ENCODE measurements at regions not wholly inside any gene's neighbourhood (a gene's known extent, or its start where the extent isn't known, plus 50 kb on each side); places are given as distances from the start of the nearest gene placed in this dataset.

DNA sequence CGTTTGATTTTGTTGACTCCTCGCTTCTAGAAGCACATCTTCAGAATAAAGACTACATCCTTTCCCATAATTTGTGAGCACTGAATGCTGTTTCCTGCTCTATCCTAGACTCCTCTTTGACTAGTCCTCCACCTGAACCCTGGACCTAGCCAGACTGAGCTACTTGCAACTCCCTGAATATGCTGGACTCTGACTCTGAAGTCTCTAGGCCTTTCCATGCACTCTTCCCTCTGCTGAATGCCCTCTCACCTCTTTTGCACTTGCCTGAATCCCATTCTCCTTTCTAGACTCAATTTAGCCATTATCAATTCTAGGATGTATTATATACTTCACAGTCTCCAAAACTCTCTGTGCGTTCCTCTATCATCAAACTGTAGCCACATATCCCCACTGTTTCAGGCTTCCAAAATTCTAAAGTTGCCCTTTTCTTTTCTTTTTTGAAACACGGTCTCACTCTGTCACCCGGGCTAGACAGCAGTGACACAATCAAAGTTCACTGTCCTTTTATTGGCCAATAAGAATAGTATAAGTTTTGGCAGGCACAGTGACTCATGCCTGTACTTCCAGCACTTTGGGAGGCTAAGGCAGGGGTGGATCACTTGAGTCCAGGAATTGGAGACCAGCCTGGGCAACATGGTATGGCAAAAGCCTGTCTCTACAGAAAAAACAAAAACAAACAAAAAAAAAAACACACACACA is 127.0 kb downstream of the LTN1 start:
- H3K27me3 ChIP-seq (ENCODE audit: control insufficient read depth, insufficient read depth, low read length), result no peaks in the 10 kb centered on the region
- DNase-seq (ENCODE audit: low read depth) (no peak), FAIRE-seq (no peak)
- H3K4me3 ChIP-seq (ENCODE audit: low read depth, low read length), result no peak overlapping the region
- TF ChIP-seq, protein P1, sequence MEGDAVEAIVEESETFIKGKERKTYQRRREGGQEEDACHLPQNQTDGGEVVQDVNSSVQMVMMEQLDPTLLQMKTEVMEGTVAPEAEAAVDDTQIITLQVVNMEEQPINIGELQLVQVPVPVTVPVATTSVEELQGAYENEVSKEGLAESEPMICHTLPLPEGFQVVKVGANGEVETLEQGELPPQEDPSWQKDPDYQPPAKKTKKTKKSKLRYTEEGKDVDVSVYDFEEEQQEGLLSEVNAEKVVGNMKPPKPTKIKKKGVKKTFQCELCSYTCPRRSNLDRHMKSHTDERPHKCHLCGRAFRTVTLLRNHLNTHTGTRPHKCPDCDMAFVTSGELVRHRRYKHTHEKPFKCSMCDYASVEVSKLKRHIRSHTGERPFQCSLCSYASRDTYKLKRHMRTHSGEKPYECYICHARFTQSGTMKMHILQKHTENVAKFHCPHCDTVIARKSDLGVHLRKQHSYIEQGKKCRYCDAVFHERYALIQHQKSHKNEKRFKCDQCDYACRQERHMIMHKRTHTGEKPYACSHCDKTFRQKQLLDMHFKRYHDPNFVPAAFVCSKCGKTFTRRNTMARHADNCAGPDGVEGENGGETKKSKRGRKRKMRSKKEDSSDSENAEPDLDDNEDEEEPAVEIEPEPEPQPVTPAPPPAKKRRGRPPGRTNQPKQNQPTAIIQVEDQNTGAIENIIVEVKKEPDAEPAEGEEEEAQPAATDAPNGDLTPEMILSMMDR (IDR thresholded peaks at IDR 0.05; ENCODE audit: insufficient read depth, low read length, severe bottlenecking), result no peak
- no peaks in the 10 kb centered on the region for H3K36me3 ChIP-seq (ENCODE audit: control insufficient read depth, insufficient read depth, low read length)

DNA sequence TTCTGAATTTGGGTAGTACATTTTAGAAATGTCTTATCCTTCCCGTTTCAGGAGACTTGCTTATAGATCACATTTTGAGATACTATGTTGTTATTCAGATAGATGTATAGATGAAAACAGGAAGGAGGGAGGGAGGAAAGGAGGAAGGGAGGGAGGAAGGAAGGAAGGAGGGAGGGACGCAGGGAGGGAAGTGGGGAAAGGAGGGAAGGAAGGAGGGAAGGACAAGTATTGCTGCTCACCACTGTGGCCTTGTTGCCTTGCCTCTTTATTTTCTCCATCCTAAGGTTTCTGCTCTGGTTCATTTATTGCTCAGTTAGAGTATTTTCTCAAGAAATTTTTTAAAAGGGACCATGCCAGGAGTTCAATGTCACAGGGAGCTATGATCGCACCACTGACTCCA is 134.3 kb downstream of the LTN1 start:
- no peaks in the 10 kb centered on the region for H3K36me3 ChIP-seq (ENCODE audit: control insufficient read depth, insufficient read depth, low read length)
- no peak for DNase-seq (ENCODE audit: low read depth)
- no peak overlapping the region for H3K4me3 ChIP-seq (ENCODE audit: low read depth, low read length)
- no peak for FAIRE-seq
- TF ChIP-seq, protein P1 (IDR thresholded peaks at IDR 0.05; ENCODE audit: insufficient read depth, low read length, severe bottlenecking), result no peak
- no peaks in the 10 kb centered on the region for H3K27me3 ChIP-seq (ENCODE audit: control insufficient read depth, insufficient read depth, low read length)

DNA sequence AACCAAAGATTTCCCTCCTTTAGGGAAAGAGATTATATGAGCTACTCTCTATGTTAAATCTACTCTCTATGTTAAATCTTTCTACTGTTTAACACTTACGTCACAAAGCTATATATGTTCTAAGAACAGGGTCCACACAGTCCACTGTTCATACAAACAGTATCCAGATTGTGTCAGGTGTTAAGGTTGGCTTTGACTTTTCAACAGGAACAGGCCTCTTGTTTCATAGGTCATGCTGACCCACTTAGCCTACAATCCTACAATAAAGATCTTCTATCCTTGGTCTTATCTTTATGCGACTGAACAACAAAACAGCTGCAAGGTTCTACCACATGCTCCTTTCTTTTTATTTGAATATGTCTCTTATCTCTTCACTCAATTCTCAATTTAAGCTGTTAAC is 134.9 kb downstream of the LTN1 start:
- TF ChIP-seq, protein P1 (IDR thresholded peaks at IDR 0.05; ENCODE audit: insufficient read depth, low read length, severe bottlenecking), result no peak
- Histone ChIP-seq H3K27me3 (ENCODE audit: control insufficient read depth, insufficient read depth, low read length) (no peaks in the 10 kb centered on the region), H3K36me3 (ENCODE audit: control insufficient read depth, insufficient read depth, low read length) (no peaks in the 10 kb centered on the region), H3K4me3 (ENCODE audit: low read depth, low read length) (no peak overlapping the region)
- FAIRE-seq, result no peak
- no peak for DNase-seq (ENCODE audit: low read depth)

DNA sequence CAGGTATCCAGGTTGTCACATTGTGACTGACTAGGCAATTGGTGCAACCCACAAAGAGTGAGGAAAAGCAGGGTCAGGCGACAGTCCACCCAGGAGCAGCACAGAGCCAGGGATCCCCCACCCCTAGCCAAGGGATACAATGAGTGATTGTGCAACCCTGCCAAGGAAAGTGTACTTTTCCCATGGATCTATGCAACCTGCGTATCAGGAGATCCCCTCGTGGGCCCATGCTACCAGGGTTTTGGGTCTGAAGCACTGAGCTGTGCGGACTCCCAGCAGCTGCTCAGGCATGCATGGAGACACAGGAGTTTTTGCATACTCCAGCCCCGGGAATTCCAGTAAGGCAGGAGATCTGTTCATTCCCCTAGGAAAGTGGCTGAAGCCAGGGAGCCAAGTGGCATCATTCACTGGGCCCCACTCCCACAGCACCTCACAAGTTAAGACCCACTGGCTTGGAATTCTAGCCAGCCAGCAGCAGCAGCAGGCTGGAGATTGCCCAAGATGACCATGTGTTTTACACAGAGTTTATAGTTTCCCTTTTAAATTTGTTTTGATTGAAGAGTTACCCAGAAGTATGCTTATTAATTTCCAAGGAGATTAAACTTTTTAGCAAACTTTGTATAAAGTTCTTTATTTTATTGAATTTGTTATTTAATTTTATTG is 136.0 kb downstream of the LTN1 start:
- DNase-seq (ENCODE audit: low read depth) (no peak), FAIRE-seq (peak; percentile 60)
- TF ChIP-seq, protein P1 (IDR thresholded peaks at IDR 0.05; ENCODE audit: insufficient read depth, low read length, severe bottlenecking), result no peak
- Histone ChIP-seq H3K4me3 (ENCODE audit: low read depth, low read length) (no peak overlapping the region), H3K27me3 (ENCODE audit: control insufficient read depth, insufficient read depth, low read length) (no peaks in the 10 kb centered on the region), H3K36me3 (ENCODE audit: control insufficient read depth, insufficient read depth, low read length) (no peaks in the 10 kb centered on the region)

DNA sequence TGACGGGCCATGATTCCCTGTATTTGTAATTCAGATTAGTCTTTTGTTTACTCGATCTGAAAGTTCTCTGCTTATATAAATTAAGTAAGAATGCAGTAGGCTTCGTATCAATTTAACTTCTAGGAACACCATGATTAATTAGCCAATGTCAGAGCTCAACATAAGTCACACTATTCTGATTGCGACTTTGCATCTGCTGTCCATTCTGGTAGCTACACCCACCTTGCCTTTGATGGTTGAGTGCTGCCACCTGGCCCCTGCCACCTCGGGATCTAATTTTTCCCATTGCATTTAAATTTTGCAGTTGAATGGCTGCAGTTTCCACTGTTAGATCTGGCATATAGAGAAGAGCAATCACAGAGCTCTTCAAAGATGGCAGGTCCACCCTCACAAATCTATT is 140.0 kb downstream of the LTN1 start:
- no peaks in the 10 kb centered on the region for H3K27me3 ChIP-seq (ENCODE audit: control insufficient read depth, insufficient read depth, low read length)
- FAIRE-seq (no peak), DNase-seq (ENCODE audit: low read depth) (no peak)
- TF ChIP-seq, protein P1 (IDR thresholded peaks at IDR 0.05; ENCODE audit: insufficient read depth, low read length, severe bottlenecking), result no peak
- H3K4me3 ChIP-seq (ENCODE audit: low read depth, low read length), result no peak overlapping the region
- H3K36me3 ChIP-seq (ENCODE audit: control insufficient read depth, insufficient read depth, low read length), result no peaks in the 10 kb centered on the region
